DMS153 treated with DMSO at 0.1 percent for 48 hours (cell line): ENCODE measurements at regions not wholly inside any gene's neighbourhood (a gene's known extent, or its start where the extent isn't known, plus 50 kb on each side); places are given as distances from the start of the nearest gene placed in this dataset.
"Not testable (repeated sequence)": the region's sequence is repeated elsewhere in the genome, so short reads cannot be mapped to it uniquely, and the experiment has no call there.

Experiments
- DNase-seq: peaks from one replicate; lab custom pipeline; 2025; ENCODE audit not compliant: unreplicated experiment; lab: John Stamatoyannopoulos, UW

DNA sequence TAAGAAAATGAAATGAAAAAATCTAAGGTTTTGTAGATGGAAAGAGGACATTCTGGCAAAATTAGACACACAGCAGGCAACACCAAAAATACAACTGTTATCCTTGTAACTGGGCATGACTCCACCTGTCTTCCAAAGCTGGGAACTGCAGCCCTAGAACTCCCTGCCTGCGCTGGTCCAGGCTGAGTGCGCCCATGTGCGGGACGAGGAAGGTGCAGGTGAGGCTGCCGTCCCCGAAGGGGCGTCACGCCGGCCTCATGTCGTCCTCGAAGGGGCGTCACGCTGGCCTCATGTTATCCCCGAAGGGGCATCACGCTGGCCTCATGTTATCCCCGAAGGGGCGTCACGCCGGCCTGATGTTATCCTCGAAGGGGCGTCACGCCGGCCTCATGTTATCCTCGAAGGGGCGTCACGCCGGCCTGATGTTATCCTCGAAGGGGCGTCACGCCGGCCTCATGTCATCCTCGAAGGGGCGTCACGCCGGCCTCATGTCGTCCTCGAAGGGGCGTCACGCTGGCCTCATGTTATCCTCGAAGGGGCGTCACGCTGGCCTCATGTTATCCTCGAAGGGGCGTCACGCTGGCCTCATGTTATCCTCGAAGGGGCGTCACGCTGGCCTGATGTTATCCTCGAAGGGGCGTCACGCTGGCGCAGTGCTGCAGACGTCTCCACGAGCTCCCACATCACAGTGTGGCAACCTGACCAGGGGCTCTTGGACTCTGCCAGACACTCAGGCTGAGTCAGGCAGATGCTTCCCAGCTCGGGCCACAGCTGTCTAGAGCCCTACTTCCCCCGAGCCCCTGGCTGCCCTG lies 100.3 kb upstream of the SALL3 start:
- DNase-seq: not testable (repeated sequence)

GRCh38 chr18:78882585-78882984 lies 97.0 kb upstream of the SALL3 start:
- no peak for DNase-seq

DNA sequence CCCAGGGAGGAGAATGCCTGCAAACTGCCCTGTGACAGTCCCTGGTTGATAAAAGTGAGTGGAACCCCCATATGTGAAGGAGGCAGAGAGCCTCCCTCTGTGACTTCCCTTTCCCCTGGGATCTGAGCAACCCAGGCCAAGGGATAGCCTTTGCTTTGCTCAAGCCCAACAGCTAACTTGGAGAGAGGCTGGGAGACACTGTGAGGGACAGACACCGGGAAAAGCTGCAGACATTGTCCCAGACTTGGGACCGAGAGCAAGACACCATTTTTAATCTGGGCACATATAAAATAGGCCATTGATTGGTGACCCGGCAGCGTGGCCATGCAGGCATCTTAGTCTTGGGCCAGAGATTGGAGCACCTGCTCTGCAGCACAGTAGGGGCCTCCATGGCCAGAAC lies 96.1 kb upstream of the SALL3 start:
- no peak for DNase-seq

GRCh38 chr18:78884502-78884901 lies 95.1 kb upstream of the SALL3 start:
- no peak for DNase-seq

DNA sequence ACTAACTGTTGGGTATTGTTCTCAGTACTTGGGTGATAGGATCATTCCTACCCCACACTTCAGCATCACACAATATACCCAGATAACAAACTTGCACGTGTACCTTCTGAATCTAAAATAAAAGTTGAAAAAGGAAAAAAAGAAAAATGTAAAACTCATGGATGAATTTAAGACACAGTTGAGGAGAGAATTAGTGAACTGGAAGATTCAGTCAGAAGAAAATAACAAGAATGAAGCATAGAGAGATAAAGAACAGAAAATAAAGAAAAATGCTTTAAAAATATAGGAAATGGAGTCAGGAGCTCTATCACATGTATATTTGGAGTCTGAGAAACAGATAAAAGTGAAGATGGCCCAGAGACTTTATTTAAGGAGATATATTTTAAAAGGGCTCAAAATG lies 90.4 kb upstream of the SALL3 start:
- DNase-seq: no peak

- no peak for DNase-seq
These were observed 89.2 kb upstream of the SALL3 start for GRCh38 chr18:78890388-78890787.

GRCh38 chr18:78891185-78891762 lies 88.3 kb upstream of the SALL3 start:
- peak; percentile 6 for DNase-seq

GRCh38 chr18:78892177-78892576 lies 87.4 kb upstream of the SALL3 start:
- no peak for DNase-seq

GRCh38 chr18:78892721-78893120 lies 86.9 kb upstream of the SALL3 start:
- DNase-seq: no peak

GRCh38 chr18:78893281-78894032 lies 86.2 kb upstream of the SALL3 start:
- no peak for DNase-seq

GRCh38 chr18:78894033-78894305 lies 85.6 kb upstream of the SALL3 start:
- DNase-seq: no peak

DNA sequence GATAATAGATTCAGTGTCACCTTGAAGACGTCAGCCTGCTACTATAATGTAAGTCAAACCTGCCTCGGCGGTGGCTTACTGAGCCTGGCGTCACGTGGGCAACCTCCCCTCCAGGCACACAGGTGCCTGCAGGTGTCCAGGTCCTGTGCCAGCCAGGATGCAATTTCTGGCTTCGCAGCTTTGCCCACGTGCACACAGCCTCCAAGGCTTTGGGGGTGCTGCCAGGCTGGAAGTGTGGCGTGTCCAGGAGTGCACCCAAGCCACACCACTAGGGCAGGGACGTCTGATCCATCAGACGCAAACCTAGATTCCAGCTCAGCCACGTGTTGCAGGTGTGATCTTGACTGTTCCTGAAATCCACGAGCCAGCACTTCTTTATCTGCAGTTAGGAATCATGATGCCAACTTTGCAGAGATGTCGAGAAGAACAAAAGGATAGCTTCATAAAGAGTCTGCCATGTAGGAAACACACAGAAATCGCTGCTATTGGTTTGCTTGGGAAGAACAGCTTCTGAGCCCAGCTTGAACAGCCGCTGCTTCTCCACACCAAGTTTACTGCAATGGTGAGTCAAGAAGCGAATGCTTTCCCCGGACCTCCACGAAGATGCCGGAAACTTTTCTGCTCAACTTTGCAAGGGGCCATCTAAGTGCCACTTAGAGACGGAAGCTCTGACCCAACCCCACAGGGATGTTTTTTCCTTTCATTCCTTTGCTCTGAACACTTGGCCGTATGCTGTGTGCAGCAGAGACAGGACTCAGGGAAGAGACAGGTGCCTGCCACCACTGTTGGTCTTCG lies 84.2 kb upstream of the SALL3 start:
- no peak for DNase-seq

DNA sequence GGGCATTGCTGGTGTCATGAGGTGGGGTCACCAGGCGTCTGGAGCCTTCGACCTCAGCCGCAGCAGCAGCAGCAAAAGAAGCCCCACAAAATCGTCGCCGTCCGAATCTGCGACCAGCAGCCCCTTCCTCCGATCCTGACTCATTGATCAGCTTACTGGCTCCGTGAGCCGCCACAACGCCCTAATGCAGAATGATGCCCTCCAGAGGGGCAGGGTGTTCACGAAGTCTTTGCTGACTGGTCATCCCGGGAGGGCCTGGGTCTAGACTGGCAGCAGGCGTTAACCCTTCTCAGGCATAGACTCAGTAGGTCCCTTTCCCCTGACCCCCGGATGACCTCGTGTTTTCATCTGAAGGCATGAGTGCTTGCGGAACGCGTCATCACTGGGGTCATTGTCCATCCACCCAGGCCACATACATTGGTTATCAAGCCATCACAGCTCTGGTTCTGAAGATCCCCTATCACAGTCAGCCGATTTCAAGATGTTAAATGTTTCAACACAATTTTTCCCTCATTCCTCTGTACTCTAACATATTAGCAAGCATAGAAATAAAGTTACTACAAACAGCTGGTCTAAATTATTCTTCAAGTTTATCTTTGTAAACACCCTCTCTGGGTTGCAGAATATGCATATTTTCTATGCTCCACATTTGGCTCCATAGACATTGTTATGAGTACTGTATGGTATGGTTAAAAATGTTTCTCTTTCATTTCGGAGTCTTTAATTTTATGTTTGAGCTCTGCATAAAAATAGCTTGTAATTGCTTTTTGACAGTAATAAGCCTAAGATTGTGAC lies 83.3 kb upstream of the SALL3 start:
- DNase-seq: no peak

DNA sequence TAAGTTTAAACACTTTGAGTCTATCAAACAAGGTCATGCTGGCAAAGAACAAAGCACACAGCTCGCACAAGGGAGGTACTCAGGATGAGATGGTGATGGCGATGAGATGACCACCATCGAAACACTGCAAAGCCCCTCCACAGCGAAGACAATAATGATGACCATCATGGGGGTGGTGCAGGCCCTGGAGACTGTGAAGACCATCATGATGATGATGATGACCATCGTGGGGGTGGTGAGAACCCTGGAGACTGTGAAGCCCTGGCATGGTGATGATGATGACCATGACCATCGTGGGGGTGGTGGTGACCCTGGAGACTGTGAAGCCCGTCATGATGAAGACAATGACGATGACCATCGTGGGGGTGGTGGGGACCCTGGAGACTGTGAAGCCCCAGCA lies 81.6 kb upstream of the SALL3 start:
- DNase-seq: no peak

DNA sequence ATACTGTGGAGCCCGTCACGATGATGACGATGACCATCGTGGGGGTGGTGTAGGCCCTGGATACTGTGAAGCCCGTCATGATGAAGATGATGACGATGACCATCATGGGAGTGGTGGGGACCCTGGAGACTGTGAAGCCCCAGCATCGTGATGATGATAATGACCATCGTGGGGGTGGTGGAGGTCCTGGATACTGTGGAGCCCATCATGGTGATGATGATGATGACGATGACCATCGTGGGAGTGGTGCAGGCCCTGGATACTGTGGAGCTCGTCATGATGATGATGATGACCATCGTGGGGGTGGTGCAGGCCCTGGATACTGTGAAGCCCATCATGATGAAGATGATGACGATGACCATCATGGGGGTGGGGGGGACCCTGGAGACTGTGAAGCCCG lies 81.0 kb upstream of the SALL3 start:
- no peak for DNase-seq

DNA sequence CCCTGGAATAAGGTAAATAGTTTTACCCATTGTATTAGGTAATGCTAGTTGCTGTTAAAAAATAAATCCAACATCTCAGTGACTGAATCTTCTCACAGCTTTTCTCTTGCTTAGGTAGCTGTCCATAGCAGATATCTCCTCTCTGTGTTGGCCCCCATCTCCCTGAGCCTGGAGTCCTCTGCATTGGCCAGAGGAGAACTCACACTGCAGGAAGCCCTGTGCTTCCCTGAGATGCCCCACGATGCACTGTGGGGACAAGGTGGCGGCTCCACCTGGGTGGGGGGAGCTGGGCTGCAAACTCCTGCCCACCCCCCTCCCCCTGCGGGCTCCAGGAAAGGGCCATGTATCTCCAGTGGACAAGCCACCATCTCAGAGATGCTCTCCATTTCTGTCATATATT lies 80.4 kb upstream of the SALL3 start:
- DNase-seq: no peak

DNA sequence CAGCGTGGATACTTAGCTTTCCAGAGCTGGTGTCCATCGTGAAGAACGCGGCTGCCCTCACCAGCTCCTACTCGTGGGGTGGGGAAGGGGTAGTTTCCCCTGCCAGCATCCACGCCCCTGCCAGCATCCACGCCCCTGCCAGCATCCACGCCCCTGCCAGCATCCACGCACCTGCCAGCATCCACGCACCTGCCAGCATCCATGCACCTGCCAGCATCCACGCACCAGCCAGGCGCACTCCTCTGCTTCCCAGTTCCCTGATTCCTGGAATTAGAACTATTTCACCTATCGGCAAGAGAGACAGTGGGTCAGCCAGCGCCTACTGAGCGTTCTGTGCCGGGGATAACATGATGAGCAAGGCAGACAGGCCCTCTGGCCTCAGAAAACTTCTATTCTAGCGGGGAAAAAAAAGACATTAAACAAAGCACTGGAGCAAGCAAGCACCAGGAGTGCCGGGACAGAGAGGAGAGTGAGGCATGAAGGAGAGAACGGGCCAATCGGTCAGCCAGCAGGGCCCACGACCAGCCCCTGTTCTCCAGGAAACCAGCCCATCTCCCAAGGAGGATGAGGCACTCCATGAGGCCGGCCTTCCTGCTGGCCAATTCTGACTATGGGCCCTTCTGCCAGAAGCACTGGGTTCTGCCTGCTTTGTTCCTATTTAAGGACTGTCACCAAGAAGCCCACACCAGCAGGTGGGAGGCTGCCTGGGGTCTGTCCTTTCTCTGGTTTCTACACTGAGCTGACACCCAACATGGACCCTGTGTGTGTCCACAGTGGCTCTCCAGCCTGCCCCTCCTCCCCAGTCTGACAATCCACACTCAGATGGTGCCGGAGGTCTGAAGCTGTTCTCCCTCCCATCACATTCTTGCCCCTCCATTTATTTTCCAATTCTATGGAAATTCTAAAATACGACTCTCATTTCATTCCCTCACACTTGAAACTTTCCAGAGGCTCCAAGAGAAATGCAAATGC lies 78.4 kb upstream of the SALL3 start:
- DNase-seq: no peak

- DNase-seq: no peak
These were observed 77.5 kb upstream of the SALL3 start for GRCh38 chr18:78901923-78902794.
